GM12878 (cell line): ENCODE measurements at regions not wholly inside any gene's neighbourhood (a gene's known extent, or its start where the extent isn't known, plus 50 kb on each side); places are given as distances from the start of the nearest gene placed in this dataset.

Experiments
- ATAC-seq: fragments of 200-7000 bp; cut with Tn5 transposase; 3 replicates; pipeline ENCODE4 v1.9.1; 2020; ENCODE audit warnings: mild to moderate bottlenecking, moderate library complexity
- BruUV-seq: library from RNA; stranded (reverse); fragments of 400-500 nt; replicated peaks from 2 replicates; lab custom pipeline; 2021; lab: Mats Ljungman, UMichigan
- CTCF ChIA-PET: fragments of 300-600 bp; sonication (Branson Sonifier 250); formaldehyde crosslinking; extraction: SDS; loops from one replicate; lab custom pipeline; 2021; ENCODE audit warnings: inconsistent platforms; lab: Yijun Ruan, JAX
- POLR2A ChIA-PET: fragments of 350-600 bp; formaldehyde crosslinking; extraction: SDS; loops from one replicate; lab custom pipeline; 2021; ENCODE audit warnings: inconsistent platforms; lab: Charles Lee
- RAD21 ChIA-PET: fragments of 300-600 bp; sonication (Branson Sonifier 250); formaldehyde crosslinking; loops from one replicate; lab custom pipeline; 2023; ENCODE audit warnings: antibody characterized with exemption; ENCODE audit not compliant: unreplicated experiment; lab: Charles Lee
- SMC1A ChIA-PET: fragments of 300-600 bp; sonication (Branson Sonifier 250); formaldehyde crosslinking; loops from one replicate; lab custom pipeline; 2023; ENCODE audit not compliant: unreplicated experiment, uncharacterized antibody; lab: Charles Lee
- DNase-seq: peaks from one replicate; pipeline ENCODE4 v3.0.0-alpha.2; 2011; ENCODE audit warnings: low read depth, low spot score
- FAIRE-seq: peaks from 3 replicates; lab custom pipeline; 2011; peaks lifted over from hg19 to GRCh38; lab: Jason Lieb, UNC
- H2AFZ ChIP-seq: 2 replicates; pipeline ENCODE4 v1.6.0; 2011; ENCODE audit warnings: low read depth, low read length, control low read depth; ENCODE audit not compliant: control insufficient read depth
- H3K27ac ChIP-seq: 2 replicates; pipeline ENCODE4 v1.5.1; 2011; ENCODE audit warnings: control low read depth; ENCODE audit not compliant: control insufficient read depth, insufficient read depth
- H3K27me3 ChIP-seq, 2 experiments: replicated peaks in 1 of 2; 2 replicates each; pipeline versions ENCODE4 v1.6.0 to v1.6.1; 2011; ENCODE audit warnings: low read length in 1 of 2; ENCODE audit not compliant: control insufficient read depth in 2 of 2, insufficient read depth in 2 of 2
- H3K36me3 ChIP-seq, 2 experiments: 2 replicates each; pipeline ENCODE4 v1.5.1; 2011; ENCODE audit warnings: low read length in 1 of 2; ENCODE audit not compliant: control insufficient read depth in 2 of 2, insufficient read depth in 2 of 2
- H3K4me1 ChIP-seq: 2 replicates; pipeline ENCODE4 v1.6.1; 2011; ENCODE audit warnings: mild to moderate bottlenecking, low read length, moderate library complexity, mixed read lengths; ENCODE audit not compliant: control insufficient read depth, insufficient read depth
- H3K4me2 ChIP-seq: 2 replicates; pipeline ENCODE4 v1.6.0; 2011; ENCODE audit warnings: control low read depth; ENCODE audit not compliant: control insufficient read depth, insufficient read depth
- H3K4me3 ChIP-seq: fragments of 200-600 bp; sonication (generic); 2 replicates; pipeline ENCODE4 v1.5.1; 2016
- H3K79me2 ChIP-seq: 2 replicates; pipeline ENCODE4 v1.6.0; 2011; ENCODE audit warnings: low read length; ENCODE audit not compliant: control insufficient read depth, insufficient read depth
- H3K9ac ChIP-seq: 2 replicates; pipeline ENCODE4 v1.8.0; 2011; ENCODE audit warnings: low read length, control low read depth, mixed read lengths; ENCODE audit not compliant: control insufficient read depth, insufficient read depth
- H3K9me3 ChIP-seq: replicated peaks from 3 replicates; pipeline ENCODE4 v1.5.1; 2011; ENCODE audit warnings: mild to moderate bottlenecking, low read length; ENCODE audit not compliant: control insufficient read depth, insufficient read depth
- H4K20me1 ChIP-seq: 2 replicates; pipeline ENCODE4 v1.6.0; 2011; ENCODE audit not compliant: control insufficient read depth, insufficient read depth
- CHD2 ChIP-seq: IDR thresholded peaks from 2 replicates; pipeline ENCODE4 v1.6.1; 2011; ENCODE audit warnings: low read depth, low read length, improper control_type of control experiment, borderline replicate concordance
- DPF2 ChIP-seq: fragments of 450-650 bp; IDR thresholded peaks from 2 replicates; pipeline ENCODE4 v1.6.1; 2017; ENCODE audit warnings: mild to moderate bottlenecking
- KAT2A ChIP-seq: conservative IDR thresholded peaks from 2 replicates; pipeline ENCODE4 v1.6.1; 2011; ENCODE audit warnings: low read depth, low read length; ENCODE audit not compliant: control insufficient read depth
- ZNF384 ChIP-seq: IDR thresholded peaks from 2 replicates; pipeline ENCODE4 v1.6.1; 2012; ENCODE audit warnings: low read depth, mild to moderate bottlenecking, low read length, improper control_type of control experiment, borderline replicate concordance
- WGBS: methylation state at CpG from one replicate; pipeline ENCODE4 v1.1.6; 2016; ENCODE audit warnings: low lambda C conversion rate; ENCODE audit not compliant: insufficient replicate concordance, insufficient coverage; ENCODE audit errors: missing lambda C conversion rate; 5-methylcytosine and 5-hydroxymethylcytosine counted together
- in situ Hi-C: fragments of 300-500 bp; cut with MboI; formaldehyde crosslinking; loops from 9 replicates; pipeline ENCODE4 v1.14.3; 2018; ENCODE audit warnings: mixed read lengths
- intact Hi-C: fragments of 100-400 bp; cut with micrococcal nuclease; formaldehyde crosslinking; loops from one replicate; pipeline ENCODE4 v1.14.2; 2022; ENCODE audit not compliant: unreplicated experiment
- TF ChIP-seq, protein P1 (sequence below): IDR thresholded peaks from 2 replicates; pipeline ENCODE4 v1.6.1; 2012; ENCODE audit warnings: low read depth, low read length, improper control_type of control experiment
- TF ChIP-seq, protein P2 (sequence below): fragments of 450-650 bp; IDR thresholded peaks from 2 replicates; pipeline ENCODE4 v1.6.1; 2018; ENCODE audit warnings: borderline replicate concordance, mild to moderate bottlenecking; ENCODE audit not compliant: partially characterized antibody
- TF ChIP-seq, protein P3 (sequence below): IDR thresholded peaks from 2 replicates; pipeline ENCODE4 v1.6.1; 2011; ENCODE audit warnings: borderline replicate concordance, low read depth, mild to moderate bottlenecking, moderate library complexity, low read length; ENCODE audit not compliant: insufficient read depth, poor library complexity, severe bottlenecking

DNA sequence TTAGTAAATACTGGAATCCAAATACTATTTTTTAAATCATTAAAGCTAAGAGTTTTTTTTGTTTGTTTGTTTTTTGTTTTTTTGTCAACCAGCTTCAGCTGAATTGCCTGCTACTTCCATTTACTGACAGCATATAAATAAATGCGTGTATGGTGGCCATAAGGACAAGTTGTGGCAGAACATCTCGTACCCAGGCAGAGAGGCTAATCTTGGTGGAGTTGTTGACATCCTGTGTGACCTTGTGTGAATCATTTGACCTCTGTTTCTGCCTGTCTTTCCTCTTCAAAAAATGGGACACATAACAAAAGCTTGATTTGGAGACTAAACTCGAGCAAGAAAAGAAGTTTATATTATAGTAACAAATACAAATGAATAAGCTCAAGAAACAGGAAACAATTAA lies 734.2 kb downstream of the MCTP2 start:
- H3K9ac ChIP-seq = no peak overlapping the region
- FAIRE-seq = no peak
- POLR2A ChIA-PET = no interaction called here
- DNase-seq = no peak
- no peak for TF ChIP-seq DPF2
- no peak for TF ChIP-seq CHD2
- TF ChIP-seq, protein P1, sequence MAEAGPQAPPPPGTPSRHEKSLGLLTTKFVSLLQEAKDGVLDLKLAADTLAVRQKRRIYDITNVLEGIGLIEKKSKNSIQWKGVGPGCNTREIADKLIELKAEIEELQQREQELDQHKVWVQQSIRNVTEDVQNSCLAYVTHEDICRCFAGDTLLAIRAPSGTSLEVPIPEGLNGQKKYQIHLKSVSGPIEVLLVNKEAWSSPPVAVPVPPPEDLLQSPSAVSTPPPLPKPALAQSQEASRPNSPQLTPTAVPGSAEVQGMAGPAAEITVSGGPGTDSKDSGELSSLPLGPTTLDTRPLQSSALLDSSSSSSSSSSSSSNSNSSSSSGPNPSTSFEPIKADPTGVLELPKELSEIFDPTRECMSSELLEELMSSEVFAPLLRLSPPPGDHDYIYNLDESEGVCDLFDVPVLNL = no peak
- TF ChIP-seq KAT2A = no peak
- TF ChIP-seq, all 136 proteins: peak for 0
- SMC1A ChIA-PET = interaction anchor here (1.2 kb wide), 1 partner anchor 15 kb away, joined by 4 read pairs; no protein-coding TSS in a partner anchor
- no peak for ATAC-seq
- Histone ChIP-seq H3K9me3 (no peaks in the 10 kb centered on the region), H3K4me1 (no peaks in the 10 kb centered on the region), H2AFZ (no peak overlapping the region), H4K20me1 (no peaks in the 10 kb centered on the region), H3K27me3 (no peaks in the 10 kb centered on the region), H3K79me2 (no peaks in the 10 kb centered on the region), H3K27ac (no peak overlapping the region), H3K4me3 (no peak overlapping the region), H3K36me3 (no peaks in the 10 kb centered on the region), H3K4me2 (no peak overlapping the region)
- intact Hi-C loops = no loop called here
- RAD21 ChIA-PET = no interaction called here
- CTCF ChIA-PET = no interaction called here
- no TSS peak for BruUV-seq
- in situ Hi-C loops = no loop called here
- 2% methylated on average over 3 of the region's 3 CpGs for WGBS

DNA sequence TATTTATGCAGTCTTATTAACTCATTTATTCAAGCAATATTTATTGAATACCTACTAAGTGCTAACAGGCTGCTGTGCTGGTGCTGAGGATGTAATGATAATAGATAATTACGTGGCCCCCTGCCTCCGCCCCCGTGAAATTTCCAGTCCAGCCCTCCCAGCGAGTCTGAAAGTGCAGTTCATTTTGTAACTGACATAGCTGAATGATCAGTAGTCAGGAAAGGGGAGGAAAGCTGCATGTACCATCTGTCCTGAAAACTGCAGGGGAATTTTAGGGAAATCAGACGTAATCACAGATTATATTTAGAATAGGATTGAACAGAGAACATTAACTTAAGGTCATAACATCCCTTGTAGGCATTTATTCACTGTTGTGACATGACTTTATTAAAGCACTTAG lies 736.8 kb downstream of the MCTP2 start:
- SMC1A ChIA-PET = no interaction called here
- no peak for FAIRE-seq
- no peak for DNase-seq
- Histone ChIP-seq H4K20me1 (no peaks in the 10 kb centered on the region), H3K9ac (no peak overlapping the region), H3K4me2 (no peak overlapping the region), H3K36me3 (no peaks in the 10 kb centered on the region), H3K9me3 (no peaks in the 10 kb centered on the region), H3K27ac (no peak overlapping the region), H3K27me3 (no peaks in the 10 kb centered on the region), H2AFZ (no peak overlapping the region), H3K4me3 (no peak overlapping the region), H3K79me2 (no peaks in the 10 kb centered on the region), H3K4me1 (no peaks in the 10 kb centered on the region)
- WGBS = 19% methylated on average over 5 of the region's 5 CpGs
- intact Hi-C loops (no loop called here), in situ Hi-C loops (no loop called here)
- RAD21 ChIA-PET = no interaction called here
- no peak for TF ChIP-seq ZNF384
- TF ChIP-seq, protein P2, sequence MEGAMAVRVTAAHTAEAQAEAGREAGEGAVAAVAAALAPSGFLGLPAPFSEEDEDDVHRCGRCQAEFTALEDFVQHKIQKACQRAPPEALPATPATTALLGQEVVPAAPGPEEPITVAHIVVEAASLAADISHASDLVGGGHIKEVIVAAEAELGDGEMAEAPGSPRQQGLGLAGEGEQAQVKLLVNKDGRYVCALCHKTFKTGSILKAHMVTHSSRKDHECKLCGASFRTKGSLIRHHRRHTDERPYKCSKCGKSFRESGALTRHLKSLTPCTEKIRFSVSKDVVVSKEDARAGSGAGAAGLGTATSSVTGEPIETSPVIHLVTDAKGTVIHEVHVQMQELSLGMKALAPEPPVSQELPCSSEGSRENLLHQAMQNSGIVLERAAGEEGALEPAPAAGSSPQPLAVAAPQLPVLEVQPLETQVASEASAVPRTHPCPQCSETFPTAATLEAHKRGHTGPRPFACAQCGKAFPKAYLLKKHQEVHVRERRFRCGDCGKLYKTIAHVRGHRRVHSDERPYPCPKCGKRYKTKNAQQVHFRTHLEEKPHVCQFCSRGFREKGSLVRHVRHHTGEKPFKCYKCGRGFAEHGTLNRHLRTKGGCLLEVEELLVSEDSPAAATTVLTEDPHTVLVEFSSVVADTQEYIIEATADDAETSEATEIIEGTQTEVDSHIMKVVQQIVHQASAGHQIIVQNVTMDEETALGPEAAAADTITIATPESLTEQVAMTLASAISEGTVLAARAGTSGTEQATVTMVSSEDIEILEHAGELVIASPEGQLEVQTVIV = no peak
- TF ChIP-seq, protein P3, sequence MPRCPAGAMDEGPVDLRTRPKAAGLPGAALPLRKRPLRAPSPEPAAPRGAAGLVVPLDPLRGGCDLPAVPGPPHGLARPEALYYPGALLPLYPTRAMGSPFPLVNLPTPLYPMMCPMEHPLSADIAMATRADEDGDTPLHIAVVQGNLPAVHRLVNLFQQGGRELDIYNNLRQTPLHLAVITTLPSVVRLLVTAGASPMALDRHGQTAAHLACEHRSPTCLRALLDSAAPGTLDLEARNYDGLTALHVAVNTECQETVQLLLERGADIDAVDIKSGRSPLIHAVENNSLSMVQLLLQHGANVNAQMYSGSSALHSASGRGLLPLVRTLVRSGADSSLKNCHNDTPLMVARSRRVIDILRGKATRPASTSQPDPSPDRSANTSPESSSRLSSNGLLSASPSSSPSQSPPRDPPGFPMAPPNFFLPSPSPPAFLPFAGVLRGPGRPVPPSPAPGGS = no peak
- no peak for ATAC-seq
- no TSS peak for BruUV-seq
- CTCF ChIA-PET = no interaction called here
- POLR2A ChIA-PET = no interaction called here
